ENCODE measurements at regions not wholly inside any gene's neighbourhood (a gene's known extent, or its start where the extent isn't known, plus 50 kb on each side); places are given as distances from the start of the nearest gene placed in this dataset.

- Histone ChIP-seq H3K79me2 (ENCODE audit: insufficient read depth, low read length) (no peaks in the 10 kb centered on the region), H3K4me3 (replicated peaks in 1 of 2; ENCODE audit: low read depth in 1 of 2, low read length in 2 of 2) (no peak overlapping the region), H3K4me1 (ENCODE audit: control insufficient read depth in 1 of 2, insufficient read depth in 2 of 2, low read length in 2 of 2) (no peaks in the 10 kb centered on the region), H3K27me3 (ENCODE audit: insufficient read depth, low read length) (peaks cover 82% of the 10 kb centered on the region), H2AFZ (ENCODE audit: low read depth, low read length, poor library complexity, severe bottlenecking) (no peak overlapping the region), H3K4me2 (ENCODE audit: low read length) (no peak overlapping the region), H4K20me1 (ENCODE audit: insufficient read depth) (no peaks in the 10 kb centered on the region), H3K9me2 (ENCODE audit: insufficient read depth) (no peaks in the 10 kb centered on the region), H3K36me3 (ENCODE audit: control insufficient read depth in 1 of 2, insufficient read depth in 2 of 2, low read length in 2 of 2) (no peaks in the 10 kb centered on the region), H3K9ac (ENCODE audit: low read length) (no peak overlapping the region), H3K27ac (ENCODE audit: low read depth, low read length) (no peak overlapping the region), H3K9me3 (ENCODE audit: control insufficient read depth in 1 of 2, insufficient read depth in 1 of 2, low read depth in 1 of 2, low read length in 2 of 2) (no peaks in the 10 kb centered on the region)
- ChIA-PET POLR2A (no interaction called here), RAD21 (ENCODE audit: low non-redundant PET in 1 of 2, low total read pairs in 2 of 2, uncharacterized antibody in 2 of 2, unreplicated experiment in 2 of 2) (no interaction called here), CTCF (interaction anchor here (1.7 kb wide), 1 partner anchor 10 kb away, joined by 5 read pairs; no protein-coding TSS in a partner anchor)
- no TSS peak for BruUV-seq (replicated peaks)
- intact Hi-C loops (cut with micrococcal nuclease) = no loop called here
- ATAC-seq = no peak
- TF ChIP-seq ZBTB33 (IDR thresholded peaks at IDR 0.05; ENCODE audit: extremely low read depth, insufficient replicate concordance, low read length) (no peak), CTCF (IDR thresholded peaks at IDR 0.05 in 2 of 3, conservative IDR thresholded peaks at IDR 0.05 in 1 of 3; ENCODE audit: borderline replicate concordance in 1 of 3, insufficient read depth in 1 of 3, low read depth in 2 of 3, low read length in 2 of 3) (no peak), EZH2 (IDR thresholded peaks at IDR 0.05) (no peak), ATF3 (IDR thresholded peaks at IDR 0.05) (no peak), EZH2phosphoT487 (IDR thresholded peaks at IDR 0.05; ENCODE audit: borderline replicate concordance) (no peak), POLR2AphosphoS5 (IDR thresholded peaks at IDR 0.05; ENCODE audit: low read depth, low read length) (no peak), FOSL1 (IDR thresholded peaks at IDR 0.05; ENCODE audit: low read depth) (no peak), SP1 (IDR thresholded peaks at IDR 0.05; ENCODE audit: low read depth) (no peak), RAD21 (IDR thresholded peaks at IDR 0.05; ENCODE audit: low read depth) (no peak), EGR1 (IDR thresholded peaks at IDR 0.05; ENCODE audit: low read depth) (no peak), TCF7L2 (IDR thresholded peaks at IDR 0.05; ENCODE audit: borderline replicate concordance, extremely low read depth, insufficient read depth, insufficient read length) (no peak), ZNF274 (IDR thresholded peaks at IDR 0.05; ENCODE audit: low read depth, low read length) (no peak), MAX (IDR thresholded peaks at IDR 0.05) (no peak), REST (IDR thresholded peaks at IDR 0.05; ENCODE audit: low read depth) (no peak), JUND (IDR thresholded peaks at IDR 0.05) (no peak)
- no peak for DNase-seq (ENCODE audit: low read depth, low spot score)
These were observed 158.4 kb downstream of the ACTL8 start for GRCh38 chr1:17913326-17914115.

Data from HCT116 (cell line).